ENCODE measurements at regions not wholly inside any gene's neighbourhood (a gene's known extent, or its start where the extent isn't known, plus 50 kb on each side); places are given as distances from the start of the nearest gene placed in this dataset.

DNA sequence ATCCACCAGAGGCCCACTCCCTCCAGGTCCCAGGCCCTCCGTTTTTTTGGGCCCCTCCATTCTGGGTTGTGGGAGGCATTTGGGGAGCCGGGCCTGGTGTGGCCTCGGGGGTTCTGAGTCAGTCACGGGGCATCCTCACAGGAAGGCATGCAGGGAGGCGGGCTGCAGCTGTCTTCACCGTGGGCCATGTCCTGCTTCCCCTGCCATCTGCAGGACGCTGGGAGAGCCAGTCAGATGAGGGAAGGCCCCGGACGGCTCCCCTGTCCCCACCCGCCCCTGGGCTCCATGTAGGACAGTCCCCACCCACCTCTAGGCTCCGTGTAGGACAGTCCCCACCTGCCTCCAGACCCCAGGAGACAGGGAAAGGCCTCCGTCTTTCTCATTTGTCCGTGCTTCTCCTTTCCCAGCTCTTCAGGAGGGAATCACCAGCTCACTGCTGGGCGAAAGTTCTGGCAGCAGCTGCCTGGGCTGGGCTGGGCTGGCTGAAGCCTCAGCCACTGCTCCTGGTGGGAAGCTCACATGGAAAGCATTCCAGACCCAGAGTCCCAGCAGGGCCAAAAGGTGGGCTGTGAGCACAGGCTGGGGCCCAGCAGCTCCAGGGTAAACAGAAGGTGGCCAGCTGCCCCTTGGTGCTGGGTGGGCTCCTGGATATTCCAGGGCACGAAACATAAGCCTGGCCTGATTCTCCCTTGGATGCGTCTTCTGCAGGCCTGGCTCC is 217.8 kb downstream of the KIF26A start:
- H3K36me3 Mint-ChIP-seq, result no peaks in the 10 kb centered on the region
- H3K27me3 Mint-ChIP-seq (ENCODE audit: low read depth in 3 of 3), result peaks cover 0 to 2% (median 0%) of the 10 kb centered on the region in 3 donors
- 77% methylated on average over 12 of the region's 16 CpGs for whole genome bisulfite sequencing (ENCODE audit: insufficient coverage)
- intact Hi-C loops (cut with micrococcal nuclease), result no loop called here
- Histone ChIP-seq H3K79me2 (ENCODE audit: insufficient read depth, low read length) (no peaks in the 10 kb centered on the region), H3K36me3 (replicated peaks in 1 of 2; ENCODE audit: control insufficient read depth in 1 of 2, insufficient read depth in 2 of 2, low read length in 2 of 2) (no peaks in the 10 kb centered on the region), H4K20me1 (ENCODE audit: insufficient read depth, low read length) (no peaks in the 10 kb centered on the region), H3K9ac (ENCODE audit: insufficient read depth, low read length, poor library complexity, severe bottlenecking) (no peak overlapping the region), H3K4me3 (replicated peaks in 1 of 3; ENCODE audit: low read depth in 2 of 3, low read length in 3 of 3) (no peak overlapping the region), H3K27me3 (ENCODE audit: control insufficient read depth in 2 of 2, insufficient read depth in 2 of 2, low read length in 2 of 2) (no peaks in the 10 kb centered on the region), H3K9me3 (replicated peaks in 1 of 2; ENCODE audit: control insufficient read depth in 1 of 2, insufficient read depth in 1 of 2, low read length in 2 of 2) (peaks cover 0 to 6% of the 10 kb centered on the region in 2 donors), H3K27ac (ENCODE audit: low read depth in 1 of 2, low read length in 2 of 2) (no peak overlapping the region), H3K4me1 (ENCODE audit: control insufficient read depth in 1 of 2, insufficient read depth in 2 of 2, low read length in 2 of 2) (no peaks in the 10 kb centered on the region), H2AFZ (ENCODE audit: insufficient read depth, low read depth, low read length, poor library complexity, severe bottlenecking) (no peak overlapping the region), H3K4me2 (replicated peaks; ENCODE audit: extremely low read depth, low read length, poor library complexity, severe bottlenecking) (no peak overlapping the region)
- DNase-seq, result no peak
- TF ChIP-seq, protein P1, sequence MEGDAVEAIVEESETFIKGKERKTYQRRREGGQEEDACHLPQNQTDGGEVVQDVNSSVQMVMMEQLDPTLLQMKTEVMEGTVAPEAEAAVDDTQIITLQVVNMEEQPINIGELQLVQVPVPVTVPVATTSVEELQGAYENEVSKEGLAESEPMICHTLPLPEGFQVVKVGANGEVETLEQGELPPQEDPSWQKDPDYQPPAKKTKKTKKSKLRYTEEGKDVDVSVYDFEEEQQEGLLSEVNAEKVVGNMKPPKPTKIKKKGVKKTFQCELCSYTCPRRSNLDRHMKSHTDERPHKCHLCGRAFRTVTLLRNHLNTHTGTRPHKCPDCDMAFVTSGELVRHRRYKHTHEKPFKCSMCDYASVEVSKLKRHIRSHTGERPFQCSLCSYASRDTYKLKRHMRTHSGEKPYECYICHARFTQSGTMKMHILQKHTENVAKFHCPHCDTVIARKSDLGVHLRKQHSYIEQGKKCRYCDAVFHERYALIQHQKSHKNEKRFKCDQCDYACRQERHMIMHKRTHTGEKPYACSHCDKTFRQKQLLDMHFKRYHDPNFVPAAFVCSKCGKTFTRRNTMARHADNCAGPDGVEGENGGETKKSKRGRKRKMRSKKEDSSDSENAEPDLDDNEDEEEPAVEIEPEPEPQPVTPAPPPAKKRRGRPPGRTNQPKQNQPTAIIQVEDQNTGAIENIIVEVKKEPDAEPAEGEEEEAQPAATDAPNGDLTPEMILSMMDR (IDR thresholded peaks at IDR 0.05), result no peak
- peaks cover 1 to 7% (median 4%) of the 10 kb centered on the region in 7 donors for H3K9me3 Mint-ChIP-seq
- H3K27ac Mint-ChIP-seq, result no peak overlapping the region
- no peak overlapping the region for H3K4me3 Mint-ChIP-seq
- no peaks in the 10 kb centered on the region for H3K4me1 Mint-ChIP-seq

- peak overlapping the region in 1 of 7 donors; percentile 72 for H3K27ac Mint-ChIP-seq
- TF ChIP-seq, protein P1 (IDR thresholded peaks at IDR 0.05), result no peak
- peaks cover 1 to 7% (median 3%) of the 10 kb centered on the region in 7 donors for H3K9me3 Mint-ChIP-seq
- no peak overlapping the region for H2AFZ ChIP-seq (ENCODE audit: insufficient read depth, low read depth, low read length, poor library complexity, severe bottlenecking)
- no peaks in the 10 kb centered on the region for H4K20me1 ChIP-seq (ENCODE audit: insufficient read depth, low read length)
- H3K36me3 ChIP-seq (replicated peaks in 1 of 2; ENCODE audit: control insufficient read depth in 1 of 2, insufficient read depth in 2 of 2, low read length in 2 of 2), result no peaks in the 10 kb centered on the region
- intact Hi-C loops (cut with micrococcal nuclease), result no loop called here
- H3K4me2 ChIP-seq (replicated peaks; ENCODE audit: extremely low read depth, low read length, poor library complexity, severe bottlenecking), result no peak overlapping the region
- H3K36me3 Mint-ChIP-seq, result no peaks in the 10 kb centered on the region
- peaks cover 0 to 6% of the 10 kb centered on the region in 2 donors for H3K9me3 ChIP-seq (replicated peaks in 1 of 2; ENCODE audit: control insufficient read depth in 1 of 2, insufficient read depth in 1 of 2, low read length in 2 of 2)
- 93% methylated on average over 29 of the region's 30 CpGs for WGBS (ENCODE audit: insufficient coverage)
- H3K4me1 Mint-ChIP-seq, result no peaks in the 10 kb centered on the region
- no peak overlapping the region for H3K4me3 ChIP-seq (replicated peaks in 1 of 3; ENCODE audit: low read depth in 2 of 3, low read length in 3 of 3)
- no peaks in the 10 kb centered on the region for H3K4me1 ChIP-seq (ENCODE audit: control insufficient read depth in 1 of 2, insufficient read depth in 2 of 2, low read length in 2 of 2)
- no peaks in the 10 kb centered on the region for H3K27me3 ChIP-seq (ENCODE audit: control insufficient read depth in 2 of 2, insufficient read depth in 2 of 2, low read length in 2 of 2)
- no peak overlapping the region for H3K9ac ChIP-seq (ENCODE audit: insufficient read depth, low read length, poor library complexity, severe bottlenecking)
- DNase-seq, result no peak
- no peak overlapping the region for H3K4me3 Mint-ChIP-seq
- H3K27me3 Mint-ChIP-seq (ENCODE audit: low read depth in 3 of 3), result peaks cover 0 to 2% (median 2%) of the 10 kb centered on the region in 3 donors
- no peaks in the 10 kb centered on the region for H3K79me2 ChIP-seq (ENCODE audit: insufficient read depth, low read length)
- no peak overlapping the region for H3K27ac ChIP-seq (ENCODE audit: low read depth in 1 of 2, low read length in 2 of 2)
Observed at GRCh38 chr14:104356738-104357688, 218.6 kb downstream of the KIF26A start.

All from CD14-positive monocyte (primary cell).